Mucosa of rectum (tissue), 2 donors: ENCODE measurements at regions not wholly inside any gene's neighbourhood (a gene's known extent, or its start where the extent isn't known, plus 50 kb on each side); places are given as distances from the start of the nearest gene placed in this dataset.

Source experiments
- H3K27ac ChIP-seq, 2 donors: one replicate each; pipeline ENCODE4 v1.7.0; 2013; ENCODE audit warnings: inconsistent platforms in 2 of 2, low read depth in 2 of 2, low read length in 2 of 2
- H3K27me3 ChIP-seq, 2 donors: one replicate each; pipeline ENCODE4 v1.7.0; 2013; ENCODE audit warnings: low read length in 2 of 2; ENCODE audit not compliant: control insufficient read depth in 2 of 2, insufficient read depth in 2 of 2
- H3K36me3 ChIP-seq, 2 donors: one replicate each; pipeline ENCODE4 v1.7.0; 2013; ENCODE audit warnings: low read length in 2 of 2; ENCODE audit not compliant: control insufficient read depth in 2 of 2, insufficient read depth in 2 of 2
- H3K4me1 ChIP-seq, 2 donors: one replicate each; pipeline ENCODE4 v1.7.0; 2013; ENCODE audit warnings: low read length in 2 of 2, mild to moderate bottlenecking in 1 of 2; ENCODE audit not compliant: control insufficient read depth in 2 of 2, insufficient read depth in 2 of 2
- H3K4me3 ChIP-seq, 2 donors: one replicate each; pipeline ENCODE4 v1.7.0; 2013; ENCODE audit warnings: low read length in 2 of 2
- H3K9ac ChIP-seq, 2 donors: one replicate each; pipeline ENCODE4 v1.7.0; 2013; ENCODE audit warnings: low read length in 2 of 2, low read depth in 1 of 2, mild to moderate bottlenecking in 1 of 2
- H3K9me3 ChIP-seq, 2 donors: one replicate each; pipeline ENCODE4 v1.7.0; 2013; ENCODE audit warnings: low read length in 2 of 2; ENCODE audit not compliant: control insufficient read depth in 2 of 2
- donor health status: healthy.
- donor health status: Normal muscosa, but diverticular disease.

GRCh38 chr12:115097416-115097815, 413.4 kb upstream of the TBX3 start:
- no peaks in the 10 kb centered on the region for H3K4me1 ChIP-seq
- no peak overlapping the region for H3K9ac ChIP-seq
- no peak overlapping the region for H3K4me3 ChIP-seq
- no peaks in the 10 kb centered on the region for H3K36me3 ChIP-seq
- no peaks in the 10 kb centered on the region for H3K9me3 ChIP-seq
- H3K27me3 ChIP-seq = no peaks in the 10 kb centered on the region
- H3K27ac ChIP-seq = no peak overlapping the region

GRCh38 chr12:115096588-115097397, 412.8 kb upstream of the TBX3 start:
- no peaks in the 10 kb centered on the region for H3K27me3 ChIP-seq
- no peaks in the 10 kb centered on the region for H3K9me3 ChIP-seq
- no peaks in the 10 kb centered on the region for H3K4me1 ChIP-seq
- H3K27ac ChIP-seq = no peak overlapping the region
- no peak overlapping the region for H3K9ac ChIP-seq
- H3K36me3 ChIP-seq = no peaks in the 10 kb centered on the region
- H3K4me3 ChIP-seq = no peak overlapping the region

GRCh38 chr12:115095073-115095748, 411.2 kb upstream of the TBX3 start:
- Histone ChIP-seq H3K4me3 (no peak overlapping the region), H3K36me3 (no peaks in the 10 kb centered on the region), H3K27ac (no peak overlapping the region), H3K27me3 (no peaks in the 10 kb centered on the region), H3K4me1 (no peaks in the 10 kb centered on the region), H3K9me3 (no peaks in the 10 kb centered on the region), H3K9ac (no peak overlapping the region)

DNA sequence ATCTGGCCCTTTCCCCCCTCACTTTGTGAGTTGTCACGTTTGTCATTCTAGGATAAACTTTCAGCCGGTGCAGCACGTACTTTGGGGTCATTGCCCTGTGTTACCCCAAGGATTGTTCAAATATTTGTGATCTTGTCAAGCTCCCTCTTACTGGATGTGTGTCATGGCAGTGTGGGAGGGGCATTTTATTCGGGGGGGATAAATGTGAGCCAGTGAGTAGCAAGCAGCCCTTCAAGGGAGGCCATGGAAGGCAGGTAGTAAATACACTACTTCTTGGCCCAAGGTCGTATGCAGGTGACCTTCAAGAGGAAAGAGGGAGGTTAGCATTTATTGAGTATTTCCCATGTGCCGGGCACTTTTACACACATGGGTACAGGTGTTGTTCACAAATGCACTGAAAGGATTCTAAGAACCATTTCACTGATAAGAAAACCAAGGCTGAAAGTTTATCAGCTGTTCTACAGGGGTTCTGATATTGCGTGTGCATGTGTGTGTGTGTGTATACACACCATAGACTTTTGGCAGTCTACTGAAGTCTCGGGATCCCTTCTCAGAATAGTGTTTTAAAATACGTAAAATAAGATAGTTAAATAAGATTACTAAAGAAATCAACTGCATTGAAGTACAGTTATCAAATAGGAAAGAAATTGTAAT, 410.3 kb upstream of the TBX3 start:
- no peak overlapping the region for H3K27ac ChIP-seq
- H3K36me3 ChIP-seq = no peaks in the 10 kb centered on the region
- no peaks in the 10 kb centered on the region for H3K4me1 ChIP-seq
- no peaks in the 10 kb centered on the region for H3K9me3 ChIP-seq
- no peak overlapping the region for H3K4me3 ChIP-seq
- H3K9ac ChIP-seq = no peak overlapping the region
- H3K27me3 ChIP-seq = no peaks in the 10 kb centered on the region

DNA sequence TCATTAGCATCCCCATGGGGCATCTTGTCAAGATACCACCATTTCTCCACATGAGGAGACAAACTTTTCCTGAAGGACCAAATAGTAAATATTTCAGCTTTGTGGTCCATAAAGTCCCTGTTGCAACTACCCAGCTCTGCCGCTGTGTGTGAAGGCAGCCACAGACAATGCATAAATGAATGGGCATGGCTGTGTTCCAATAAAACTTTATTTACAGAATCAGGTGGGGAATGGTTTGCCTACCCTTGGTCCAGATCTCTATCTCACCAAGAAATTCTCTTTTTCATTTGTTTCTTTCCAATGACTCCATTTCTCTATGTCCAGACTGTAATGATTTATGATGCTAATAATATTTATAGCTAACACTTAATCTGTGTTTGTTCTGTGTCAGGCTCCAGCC, 409.3 kb upstream of the TBX3 start:
- H3K27ac ChIP-seq = no peak overlapping the region
- H3K4me1 ChIP-seq = no peaks in the 10 kb centered on the region
- H3K27me3 ChIP-seq = no peaks in the 10 kb centered on the region
- no peak overlapping the region for H3K9ac ChIP-seq
- no peaks in the 10 kb centered on the region for H3K36me3 ChIP-seq
- H3K9me3 ChIP-seq = no peaks in the 10 kb centered on the region
- no peak overlapping the region for H3K4me3 ChIP-seq

DNA sequence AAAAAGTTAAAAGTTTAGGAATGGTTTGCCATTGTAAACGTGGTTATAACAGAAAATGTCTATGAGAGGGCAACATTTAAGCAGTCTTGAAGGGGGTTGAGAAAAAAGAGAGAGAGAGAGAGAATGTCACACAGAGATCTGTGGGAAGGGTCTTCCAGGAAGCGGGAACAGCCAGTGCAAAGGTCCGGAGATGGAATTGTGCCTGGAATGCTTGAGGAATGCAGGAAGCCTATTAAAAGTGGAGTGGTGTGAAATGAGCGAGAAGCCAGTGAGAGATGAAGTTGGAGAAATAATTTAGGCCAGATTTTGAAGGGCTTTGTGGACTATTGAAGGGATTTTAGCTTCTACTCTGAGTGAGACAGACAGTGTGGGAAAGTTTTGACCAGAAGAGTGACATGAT, 406.8 kb upstream of the TBX3 start:
- H3K36me3 ChIP-seq = no peaks in the 10 kb centered on the region
- no peaks in the 10 kb centered on the region for H3K9me3 ChIP-seq
- H3K4me3 ChIP-seq = no peak overlapping the region
- H3K27ac ChIP-seq = no peak overlapping the region
- no peaks in the 10 kb centered on the region for H3K27me3 ChIP-seq
- no peaks in the 10 kb centered on the region for H3K4me1 ChIP-seq
- no peak overlapping the region for H3K9ac ChIP-seq

DNA sequence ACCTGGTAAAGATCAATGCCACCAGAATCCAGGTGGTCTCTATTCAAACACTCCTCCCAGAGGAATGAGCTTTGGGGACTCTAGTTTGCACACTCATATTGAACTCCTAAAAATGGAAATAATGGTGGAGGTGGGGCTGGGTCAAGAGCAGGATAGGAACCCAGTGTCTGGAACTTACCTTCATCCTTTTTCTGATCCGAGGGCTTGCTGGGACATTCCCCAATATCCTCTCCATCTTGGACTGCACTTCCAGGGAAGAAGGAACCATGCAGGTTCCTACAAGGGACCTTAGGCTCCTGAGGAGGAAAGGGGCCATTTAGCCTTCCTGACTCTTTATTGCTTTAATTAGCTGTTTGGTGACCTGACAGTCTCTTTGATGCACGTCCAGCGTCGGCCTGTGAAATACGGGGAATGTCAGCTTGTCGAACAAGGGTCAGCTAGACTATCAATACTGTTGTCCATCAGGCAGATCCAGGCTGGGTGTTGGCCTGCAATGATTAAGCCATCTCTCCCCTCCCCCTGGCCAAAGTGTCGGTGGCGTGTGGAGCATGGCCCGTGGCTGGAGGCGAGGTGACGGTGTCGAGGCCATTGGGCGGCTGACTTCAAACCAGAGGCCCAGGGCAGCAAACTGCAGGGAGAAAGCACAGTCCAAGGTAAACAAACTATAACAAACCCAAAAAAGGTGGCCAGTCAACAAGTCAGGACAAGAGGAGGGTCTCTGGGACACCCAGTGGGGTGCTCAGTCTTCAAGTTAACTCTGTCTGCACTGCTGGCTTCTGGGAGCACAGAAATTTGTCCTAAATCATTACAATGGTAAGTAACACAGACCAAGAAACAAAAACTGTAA, 405.2 kb upstream of the TBX3 start:
- H3K4me1 ChIP-seq = no peaks in the 10 kb centered on the region
- no peak overlapping the region for H3K4me3 ChIP-seq
- no peak overlapping the region for H3K9ac ChIP-seq
- no peaks in the 10 kb centered on the region for H3K27me3 ChIP-seq
- no peaks in the 10 kb centered on the region for H3K9me3 ChIP-seq
- H3K36me3 ChIP-seq = no peaks in the 10 kb centered on the region
- H3K27ac ChIP-seq = no peak overlapping the region

DNA sequence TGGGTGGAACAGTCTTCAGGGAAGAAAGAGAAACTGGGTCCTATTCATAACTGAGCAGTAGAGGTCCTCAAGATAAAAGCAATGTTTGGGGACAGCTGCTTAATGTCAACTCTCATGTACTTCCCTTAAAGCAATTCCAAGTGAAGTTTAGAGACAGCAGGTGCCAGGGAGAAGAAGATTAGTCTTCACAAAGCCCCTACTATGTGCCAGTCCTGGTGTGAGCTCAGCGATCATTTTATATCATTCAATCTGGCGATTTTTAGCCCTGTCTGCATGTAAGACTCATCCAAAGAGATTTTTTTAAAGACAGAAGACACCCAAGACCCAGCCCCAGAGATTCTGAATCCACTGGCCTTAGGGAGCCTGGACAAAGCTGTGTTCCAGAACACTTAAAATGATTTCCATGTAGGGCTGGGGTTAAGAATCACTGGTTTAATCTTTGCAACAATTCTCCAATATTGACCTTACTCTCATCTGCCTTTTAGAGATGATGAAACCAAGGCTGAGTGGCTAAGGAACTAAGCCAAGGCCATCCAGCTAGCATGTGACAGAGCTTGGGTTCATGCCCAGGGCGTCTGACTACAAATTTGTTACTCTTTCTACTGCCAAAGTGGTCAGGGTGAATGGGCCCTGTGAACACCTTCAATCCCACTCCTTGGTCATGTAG, 404.5 kb upstream of the TBX3 start:
- Histone ChIP-seq H3K4me3 (no peak overlapping the region), H3K4me1 (no peaks in the 10 kb centered on the region), H3K9ac (no peak overlapping the region), H3K27ac (no peak overlapping the region), H3K9me3 (no peaks in the 10 kb centered on the region), H3K27me3 (no peaks in the 10 kb centered on the region), H3K36me3 (no peaks in the 10 kb centered on the region)

DNA sequence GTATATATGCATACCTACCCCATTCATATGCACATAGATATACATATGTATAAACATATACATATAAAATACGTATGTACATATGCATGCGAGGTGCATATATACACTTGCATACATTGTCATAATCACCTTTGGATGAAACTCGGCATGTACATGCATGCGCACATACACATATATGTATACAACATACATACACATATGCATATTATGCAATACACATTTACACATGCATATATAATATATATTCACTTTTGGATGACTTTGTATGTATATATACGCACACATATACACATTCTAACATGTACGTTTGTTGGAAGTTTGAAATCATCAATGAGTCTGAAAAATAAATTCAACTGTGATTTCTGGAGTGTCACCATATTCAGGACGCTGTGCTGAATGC, 401.6 kb upstream of the TBX3 start:
- Histone ChIP-seq H3K9me3 (no peaks in the 10 kb centered on the region), H3K4me1 (no peaks in the 10 kb centered on the region), H3K36me3 (no peaks in the 10 kb centered on the region), H3K27me3 (no peaks in the 10 kb centered on the region), H3K27ac (no peak overlapping the region), H3K9ac (no peak overlapping the region), H3K4me3 (no peak overlapping the region)
